Fibroblast of lung (primary cell): ENCODE measurements at regions not wholly inside any gene's neighbourhood (a gene's known extent, or its start where the extent isn't known, plus 50 kb on each side); places are given as distances from the start of the nearest gene placed in this dataset.
"Not testable (repeated sequence)": the region's sequence is repeated elsewhere in the genome, so short reads cannot be mapped to it uniquely, and the experiment has no call there.

Experiments
- DNase-seq, 2 donors: peaks; one replicate each; pipeline versions ENCODE4 v3.0.0 to v3.0.0-alpha.2; 2010; ENCODE audit warnings: low read depth in 2 of 2
- H2AFZ ChIP-seq: 2 replicates; pipeline ENCODE4 v1.5.1; 2012; ENCODE audit warnings: low read length, control low read depth, inconsistent platforms
- H3K27ac ChIP-seq: 2 replicates; pipeline ENCODE4 v1.5.1; 2011; ENCODE audit warnings: low read length, control low read depth; ENCODE audit not compliant: insufficient read depth
- H3K27me3 ChIP-seq: 2 replicates; pipeline ENCODE4 v1.5.1; 2011; ENCODE audit warnings: mild to moderate bottlenecking, low read length; ENCODE audit not compliant: control insufficient read depth, insufficient read depth
- H3K36me3 ChIP-seq: 2 replicates; pipeline ENCODE4 v1.5.1; 2011; ENCODE audit warnings: low read length; ENCODE audit not compliant: control insufficient read depth, insufficient read depth
- H3K4me1 ChIP-seq: 2 replicates; pipeline ENCODE4 v1.5.1; 2011; ENCODE audit warnings: low read length; ENCODE audit not compliant: control insufficient read depth, insufficient read depth; ENCODE audit errors: extremely low read depth
- H3K4me2 ChIP-seq: 2 replicates; pipeline ENCODE4 v1.5.1; 2011; ENCODE audit warnings: low read length, control low read depth; ENCODE audit not compliant: insufficient read depth; ENCODE audit errors: extremely low read depth
- H3K4me3 ChIP-seq, 4 experiments: fragments of 200-600 bp in 1 of 4; sonication (generic) in 1 of 4; replicated peaks in 1 of 4; 2 replicates each; pipeline ENCODE4 v1.5.1; 2011 to 2016; ENCODE audit warnings: low read length in 4 of 4, low read depth in 3 of 4, mild to moderate bottlenecking in 3 of 4, control low read depth in 2 of 4, inconsistent platforms in 1 of 4, mixed read lengths in 1 of 4; ENCODE audit not compliant: insufficient read depth in 1 of 4; ENCODE audit errors: control extremely low read depth in 1 of 4
- H3K79me2 ChIP-seq: 2 replicates; pipeline ENCODE4 v1.5.1; 2012; ENCODE audit warnings: mild to moderate bottlenecking, low read length, inconsistent platforms; ENCODE audit not compliant: control insufficient read depth, insufficient read depth
- H3K9ac ChIP-seq: 2 replicates; pipeline ENCODE4 v1.5.1; 2011; ENCODE audit warnings: mild to moderate bottlenecking, low read length, control low read depth; ENCODE audit not compliant: insufficient read depth
- H3K9me3 ChIP-seq: 2 replicates; pipeline ENCODE4 v1.5.1; 2012; ENCODE audit warnings: low read depth, low read length; ENCODE audit not compliant: control insufficient read depth, insufficient read depth
- H4K20me1 ChIP-seq: 2 replicates; pipeline ENCODE4 v1.5.1; 2011; ENCODE audit warnings: low read length; ENCODE audit not compliant: control insufficient read depth, insufficient read depth; ENCODE audit errors: extremely low read depth
- EZH2 ChIP-seq: IDR thresholded peaks from 2 replicates; pipeline ENCODE4 v1.5.1; 2012; ENCODE audit warnings: low read length, control low read depth, mild to moderate bottlenecking; ENCODE audit errors: missing control alignments
- TF ChIP-seq, protein P1 (sequence below), 2 donors: IDR thresholded peaks in 1 of 2; conservative IDR thresholded peaks in 1 of 2; 1 replicate in 1 of 2; 2 replicates in 1 of 2; pipeline ENCODE4 v1.5.1; 2011 to 2012; ENCODE audit warnings: low read length in 2 of 2, control low read depth in 1 of 2, inconsistent platforms in 1 of 2, low read depth in 1 of 2, mild to moderate bottlenecking in 1 of 2

DNA sequence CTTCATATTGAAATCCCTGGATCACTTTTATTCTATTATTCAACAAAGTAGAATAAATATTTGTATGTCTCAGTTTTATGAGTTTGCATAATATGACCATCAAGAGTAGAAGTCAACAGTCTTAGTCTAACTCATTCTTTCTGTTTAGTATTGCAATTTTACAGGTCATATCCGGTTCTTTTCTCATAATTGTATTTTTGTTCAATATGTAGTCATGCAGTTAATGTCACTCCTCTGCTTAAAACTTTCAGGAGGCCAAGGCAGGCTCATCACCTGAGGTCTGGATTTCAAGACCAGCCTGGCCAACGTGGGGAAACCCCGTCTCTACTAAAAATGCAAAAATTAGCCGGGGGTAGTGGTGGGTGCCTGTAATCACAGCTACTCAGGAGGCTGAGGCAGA lies 148.4 kb upstream of the TRPM3 start:
- no peak overlapping the region for H2AFZ ChIP-seq
- H3K36me3 ChIP-seq: no peaks in the 10 kb centered on the region
- H3K4me2 ChIP-seq: no peak overlapping the region
- no peaks in the 10 kb centered on the region for H3K27me3 ChIP-seq
- no peak overlapping the region for H3K9ac ChIP-seq
- H3K79me2 ChIP-seq: no peaks in the 10 kb centered on the region
- TF ChIP-seq EZH2: no peak
- TF ChIP-seq, protein P1, sequence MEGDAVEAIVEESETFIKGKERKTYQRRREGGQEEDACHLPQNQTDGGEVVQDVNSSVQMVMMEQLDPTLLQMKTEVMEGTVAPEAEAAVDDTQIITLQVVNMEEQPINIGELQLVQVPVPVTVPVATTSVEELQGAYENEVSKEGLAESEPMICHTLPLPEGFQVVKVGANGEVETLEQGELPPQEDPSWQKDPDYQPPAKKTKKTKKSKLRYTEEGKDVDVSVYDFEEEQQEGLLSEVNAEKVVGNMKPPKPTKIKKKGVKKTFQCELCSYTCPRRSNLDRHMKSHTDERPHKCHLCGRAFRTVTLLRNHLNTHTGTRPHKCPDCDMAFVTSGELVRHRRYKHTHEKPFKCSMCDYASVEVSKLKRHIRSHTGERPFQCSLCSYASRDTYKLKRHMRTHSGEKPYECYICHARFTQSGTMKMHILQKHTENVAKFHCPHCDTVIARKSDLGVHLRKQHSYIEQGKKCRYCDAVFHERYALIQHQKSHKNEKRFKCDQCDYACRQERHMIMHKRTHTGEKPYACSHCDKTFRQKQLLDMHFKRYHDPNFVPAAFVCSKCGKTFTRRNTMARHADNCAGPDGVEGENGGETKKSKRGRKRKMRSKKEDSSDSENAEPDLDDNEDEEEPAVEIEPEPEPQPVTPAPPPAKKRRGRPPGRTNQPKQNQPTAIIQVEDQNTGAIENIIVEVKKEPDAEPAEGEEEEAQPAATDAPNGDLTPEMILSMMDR (conservative IDR thresholded peaks at IDR 0.05 in 1 of 2, IDR thresholded peaks at IDR 0.05 in 1 of 2; ENCODE audit: low read depth in 1 of 2, low read length in 2 of 2): no peak
- no peak overlapping the region for H3K4me3 ChIP-seq
- no peaks in the 10 kb centered on the region for H3K4me1 ChIP-seq
- no peaks in the 10 kb centered on the region for H4K20me1 ChIP-seq
- no peak for DNase-seq
- H3K9me3 ChIP-seq: no peaks in the 10 kb centered on the region
- no peak overlapping the region for H3K27ac ChIP-seq

DNA sequence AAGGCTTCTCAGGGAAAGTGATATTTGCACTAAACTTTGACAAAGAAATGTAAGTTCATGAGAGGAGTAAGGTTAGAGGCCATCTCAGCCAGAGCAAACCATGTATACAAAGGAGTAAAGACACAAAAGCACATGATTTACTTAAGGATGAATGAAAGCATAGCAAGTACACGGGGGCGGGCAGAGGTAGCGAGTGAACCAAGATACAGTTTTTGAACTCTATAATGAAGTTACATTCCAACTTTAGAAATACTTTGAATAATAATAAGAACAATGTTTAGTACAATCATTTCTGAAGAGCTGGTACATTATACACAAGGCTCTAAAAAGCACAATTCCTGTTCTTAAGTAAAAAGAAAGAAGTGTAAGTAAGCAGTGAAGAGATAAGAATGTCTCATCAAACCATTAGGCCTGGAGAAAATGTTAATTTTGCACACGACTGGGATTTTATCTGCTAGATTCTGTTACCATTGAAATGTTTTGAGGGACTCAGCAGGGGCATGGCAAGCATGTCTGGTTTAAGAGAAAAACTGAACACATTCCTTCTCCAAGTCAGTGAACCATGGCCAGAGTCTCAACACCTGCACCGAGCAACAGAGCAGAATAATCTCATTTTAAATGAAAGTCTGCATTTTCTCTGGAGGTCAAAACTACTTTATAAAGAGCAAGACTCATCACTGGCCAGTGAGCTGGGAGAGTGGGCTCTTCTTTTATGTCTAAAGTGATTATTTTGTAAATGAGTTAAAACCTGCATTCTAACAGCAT lies 147.6 kb upstream of the TRPM3 start:
- Histone ChIP-seq H3K27me3 (no peaks in the 10 kb centered on the region), H3K9ac (no peak overlapping the region), H3K36me3 (no peaks in the 10 kb centered on the region), H2AFZ (no peak overlapping the region), H3K4me2 (no peak overlapping the region), H3K27ac (no peak overlapping the region), H3K9me3 (no peaks in the 10 kb centered on the region), H3K4me1 (no peaks in the 10 kb centered on the region), H3K4me3 (no peak overlapping the region), H4K20me1 (no peaks in the 10 kb centered on the region), H3K79me2 (no peaks in the 10 kb centered on the region)
- no peak for DNase-seq
- TF ChIP-seq, protein P1 (conservative IDR thresholded peaks at IDR 0.05 in 1 of 2, IDR thresholded peaks at IDR 0.05 in 1 of 2; ENCODE audit: low read depth in 1 of 2, low read length in 2 of 2): no peak
- no peak for TF ChIP-seq EZH2

DNA sequence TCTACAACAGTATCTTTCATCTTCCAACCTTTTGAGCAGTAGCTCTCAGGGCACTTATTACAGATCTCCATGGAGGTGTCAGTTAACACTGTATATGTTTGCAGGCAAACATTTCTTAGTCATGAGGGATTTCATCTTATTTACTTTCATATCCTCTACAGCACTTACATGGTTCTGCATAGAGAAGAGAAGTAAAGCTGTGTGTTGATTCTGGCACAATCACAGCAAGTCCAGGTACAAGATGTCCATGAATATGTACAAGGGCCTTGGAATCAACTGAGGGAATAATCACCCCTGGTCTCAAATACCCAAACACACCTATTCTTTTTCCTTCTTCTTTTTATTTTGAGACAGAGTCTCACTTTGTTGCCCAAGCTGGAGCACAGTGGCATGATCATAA lies 142.0 kb upstream of the TRPM3 start:
- TF ChIP-seq, protein P1 (conservative IDR thresholded peaks at IDR 0.05 in 1 of 2, IDR thresholded peaks at IDR 0.05 in 1 of 2; ENCODE audit: low read depth in 1 of 2, low read length in 2 of 2): no peak
- TF ChIP-seq EZH2: no peak

DNA sequence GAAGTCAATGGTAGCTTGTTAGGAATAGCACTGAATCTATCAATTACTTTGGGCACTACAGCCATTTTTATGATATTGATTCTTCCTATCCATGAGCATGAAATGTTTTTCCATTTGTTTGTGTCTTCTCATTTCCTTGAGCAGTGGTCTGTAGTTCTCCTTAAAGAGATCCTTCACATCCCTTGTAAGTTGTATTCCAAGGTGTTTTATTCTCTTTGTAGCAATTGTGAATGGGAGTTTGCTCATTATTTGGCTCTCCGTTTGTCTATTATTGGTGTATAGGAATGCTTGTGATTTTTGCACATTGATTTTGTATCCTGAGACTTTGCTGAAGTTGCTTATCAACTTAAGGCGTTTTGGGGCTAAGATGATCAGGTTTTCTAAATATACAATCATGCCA lies 139.0 kb upstream of the TRPM3 start:
- not testable (repeated sequence) for H3K4me3 ChIP-seq, H3K4me2 ChIP-seq, H3K36me3 ChIP-seq, H2AFZ ChIP-seq, H3K9ac ChIP-seq, H3K4me1 ChIP-seq, H3K79me2 ChIP-seq, H3K27me3 ChIP-seq, H3K27ac ChIP-seq, H4K20me1 ChIP-seq, H3K9me3 ChIP-seq, DNase-seq

More for the DNA sequence above, 142.0 kb upstream of the TRPM3 start:
- Histone ChIP-seq H3K9me3 (no peaks in the 10 kb centered on the region), H2AFZ (no peak overlapping the region), H3K4me2 (no peak overlapping the region), H3K9ac (no peak overlapping the region), H3K27me3 (no peaks in the 10 kb centered on the region), H3K4me3 (no peak overlapping the region), H3K79me2 (no peaks in the 10 kb centered on the region), H3K27ac (no peak overlapping the region), H3K36me3 (no peaks in the 10 kb centered on the region), H4K20me1 (no peaks in the 10 kb centered on the region), H3K4me1 (no peaks in the 10 kb centered on the region)
- DNase-seq: no peak
